ENCODE measurements at regions not wholly inside any gene's neighbourhood (a gene's known extent, or its start where the extent isn't known, plus 50 kb on each side); places are given as distances from the start of the nearest gene placed in this dataset.
"Not testable (repeated sequence)": the region's sequence is repeated elsewhere in the genome, so short reads cannot be mapped to it uniquely, and the experiment has no call there.

GRCh38 chr4:141347684-141348083 is 127.0 kb downstream of the ZNF330 start:
- DNase-seq, result no peak

GRCh38 chr4:141348125-141348524 is 127.4 kb downstream of the ZNF330 start:
- DNase-seq, result no peak

DNA sequence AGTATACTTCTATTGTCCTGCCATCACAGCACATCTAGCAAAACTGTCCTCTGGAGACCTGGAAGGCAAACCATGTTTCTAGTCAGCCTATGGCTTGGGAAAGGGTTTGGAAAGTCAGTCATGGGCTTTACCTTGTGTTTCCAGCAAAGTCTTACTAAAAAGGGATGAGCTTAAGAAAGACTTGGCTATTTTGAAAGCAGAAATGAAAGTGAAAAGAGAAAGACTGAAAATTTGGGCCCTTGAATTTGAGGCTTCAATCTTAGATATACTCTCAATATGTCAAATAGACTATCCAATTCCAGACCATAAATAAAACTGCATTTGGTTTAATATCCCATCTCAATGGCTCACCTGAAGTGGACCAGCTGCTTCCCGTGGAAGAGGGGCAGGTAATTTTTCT is 127.9 kb downstream of the ZNF330 start:
- no peak for DNase-seq

DNA sequence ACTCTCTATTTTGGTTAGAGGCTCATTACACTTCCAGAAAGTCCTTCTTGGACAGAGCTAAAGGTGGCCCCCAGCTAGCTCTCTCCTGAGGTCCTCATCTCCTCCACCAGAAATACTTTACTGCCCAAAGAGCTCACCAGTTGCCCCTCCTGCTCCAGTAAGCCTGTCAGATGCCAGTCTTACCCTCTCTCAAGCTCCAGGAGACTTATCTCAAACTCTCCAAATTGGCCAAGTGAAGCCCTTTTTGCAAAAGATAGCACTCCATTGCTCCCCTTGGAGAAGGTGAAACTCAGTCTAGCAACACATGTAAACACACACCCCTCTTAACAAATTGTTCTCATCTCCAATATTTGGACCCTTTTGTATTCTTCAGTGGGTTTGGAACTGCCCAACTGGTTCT is 128.5 kb downstream of the ZNF330 start:
- DNase-seq, result no peak

DNA sequence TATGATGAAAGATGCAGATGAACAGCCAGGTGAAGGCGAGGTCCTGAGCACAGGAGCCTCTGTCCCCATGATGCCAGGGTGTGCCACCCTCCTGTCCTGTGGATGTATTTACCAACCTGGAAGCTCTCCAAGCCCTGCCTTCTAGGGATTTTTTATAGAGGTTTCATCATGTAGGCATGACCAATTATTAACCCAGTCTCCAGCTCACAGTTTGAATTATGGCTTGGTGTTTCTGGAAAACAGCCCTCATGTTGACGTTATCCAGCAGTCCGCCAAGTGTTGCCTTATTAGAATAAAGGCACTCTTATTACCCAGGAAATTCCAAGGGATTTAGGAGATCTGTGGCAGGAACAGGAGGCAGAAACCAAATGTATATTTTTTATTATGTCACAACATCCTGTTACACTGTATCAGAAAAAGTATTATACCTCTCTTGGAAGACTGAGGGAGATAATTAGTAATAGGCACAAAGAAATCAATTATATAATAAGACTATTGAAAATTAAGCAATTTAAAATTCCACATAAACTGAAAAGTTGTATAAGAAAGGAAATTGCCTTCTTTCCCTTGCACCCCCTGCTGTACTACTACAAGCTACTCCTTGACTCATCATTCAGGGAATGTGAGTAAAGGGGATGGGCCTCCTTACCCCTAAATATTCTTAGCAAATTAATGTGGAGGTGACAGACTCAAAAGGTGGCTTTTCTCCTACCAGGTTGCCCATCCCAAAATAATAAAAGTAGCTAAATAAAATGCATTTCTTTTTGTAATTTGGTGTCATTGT is 129.6 kb downstream of the ZNF330 start:
- peak; percentile 90 for DNase-seq

DNA sequence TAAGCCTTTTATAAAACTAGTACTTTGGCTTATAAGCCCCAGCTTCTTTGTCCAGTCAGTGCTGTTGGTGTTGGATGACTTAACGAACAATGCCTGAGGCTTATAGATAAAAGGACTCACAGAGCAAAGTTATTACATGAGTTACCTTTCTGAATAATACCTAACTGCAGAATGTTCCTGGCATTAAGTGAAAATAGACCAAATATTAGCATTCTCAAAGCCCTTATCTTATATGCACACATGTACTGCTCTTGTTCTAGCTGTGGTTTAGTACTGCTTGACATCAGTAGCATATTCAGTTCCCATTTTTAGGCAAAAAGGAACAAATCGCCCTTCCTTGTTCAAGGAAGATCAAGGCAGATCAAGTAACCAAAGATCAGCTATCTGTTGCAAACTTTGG is 131.6 kb downstream of the ZNF330 start:
- no peak for DNase-seq

DNA sequence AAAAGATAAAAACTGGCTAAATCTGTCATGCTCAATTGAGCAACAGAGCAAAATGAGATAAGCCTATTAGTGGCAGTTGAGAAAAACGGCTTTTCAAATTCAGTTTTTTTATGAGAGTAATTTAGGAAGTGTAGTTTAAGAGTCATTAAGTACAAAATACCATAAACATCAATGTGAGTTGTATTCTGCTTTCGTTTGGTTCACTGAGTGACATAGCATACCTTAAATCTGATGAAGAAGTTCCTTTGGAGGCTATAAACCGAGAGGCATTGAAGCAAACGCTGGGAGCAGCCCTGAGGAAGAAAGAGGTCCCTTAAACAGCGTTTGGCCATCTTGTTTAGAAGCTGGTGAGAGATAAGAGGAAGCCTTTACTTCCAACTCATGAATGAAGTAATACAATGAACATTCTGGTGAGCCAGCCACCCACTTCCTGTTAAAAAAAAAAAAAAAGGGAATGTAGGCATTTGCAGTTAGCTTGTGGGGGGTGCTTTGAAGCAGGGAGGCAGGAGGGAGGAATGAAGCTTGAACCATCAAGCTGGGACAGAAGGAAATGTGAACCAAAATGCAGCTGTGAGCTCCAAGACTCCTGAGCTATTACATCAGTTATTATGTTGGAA is 132.3 kb downstream of the ZNF330 start:
- peak; percentile 80 for DNase-seq

- no peak for DNase-seq
These were observed 135.7 kb downstream of the ZNF330 start for GRCh38 chr4:141356321-141356962.

DNA sequence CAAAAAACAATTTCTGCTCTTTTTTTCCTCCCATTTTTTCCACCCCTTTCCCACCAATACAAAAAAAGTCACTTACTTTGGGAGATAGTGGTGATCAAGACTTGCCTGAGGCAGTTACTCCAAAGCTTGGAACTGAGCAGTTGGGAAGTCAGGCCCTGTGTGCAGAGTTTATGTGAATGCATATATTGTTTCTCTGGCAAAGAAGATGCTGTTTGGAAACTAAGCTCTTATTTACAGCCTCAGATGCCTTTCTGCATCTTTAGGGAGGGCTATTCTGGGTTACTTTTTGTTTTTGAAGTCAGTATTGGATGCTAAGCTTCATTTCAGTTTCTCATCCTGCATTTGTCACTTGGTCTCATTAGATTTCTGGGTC is 136.3 kb downstream of the ZNF330 start:
- DNase-seq, result no peak

- DNase-seq, result not testable (repeated sequence)
These were observed 147.5 kb downstream of the ZNF330 start for GRCh38 chr4:141368241-141368640.

DNA sequence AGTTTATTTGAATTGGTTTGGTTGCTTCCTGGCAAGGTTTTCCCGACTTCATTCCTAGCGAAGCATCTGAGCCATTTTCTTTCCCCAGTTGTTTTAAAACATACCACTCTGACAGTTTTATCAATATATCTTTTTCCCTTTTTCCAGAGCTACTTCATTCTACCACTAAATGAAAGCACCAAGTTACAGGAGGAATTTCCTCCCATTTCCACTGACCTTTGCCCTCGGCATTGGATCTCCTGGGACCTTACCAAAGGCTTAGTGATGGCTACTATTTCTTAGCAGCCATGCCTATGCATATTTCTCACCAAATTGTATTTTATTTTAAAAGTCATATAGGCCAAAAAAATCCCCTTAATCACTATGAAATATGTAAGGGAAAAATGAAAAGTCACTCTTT is 150.5 kb downstream of the ZNF330 start:
- no peak for DNase-seq

- peak; percentile 85 for DNase-seq
These were observed 155.2 kb downstream of the ZNF330 start for GRCh38 chr4:141375855-141376254.

- DNase-seq, result no peak
These were observed 156.1 kb downstream of the ZNF330 start for GRCh38 chr4:141376769-141377168.

DNA sequence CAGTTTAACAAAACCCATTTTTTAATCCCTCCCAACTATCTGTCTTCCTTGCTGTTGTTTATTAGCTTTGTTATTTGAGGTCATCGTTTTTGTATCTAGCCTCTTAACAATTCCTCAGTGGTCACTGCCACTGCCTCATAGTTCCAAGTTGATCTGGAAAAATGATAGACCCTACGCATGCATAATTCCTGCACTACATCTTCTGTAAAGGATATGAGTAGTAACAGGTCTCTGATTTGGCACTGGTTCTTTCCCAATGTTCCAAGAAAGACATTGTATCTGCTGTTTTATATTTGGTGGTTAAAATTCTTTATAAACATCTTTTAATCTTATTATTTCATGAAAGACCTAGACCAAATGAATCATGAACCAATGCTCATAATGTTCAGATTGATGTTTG is 166.6 kb downstream of the ZNF330 start:
- no peak for DNase-seq

GRCh38 chr4:141388481-141388880 is 167.8 kb downstream of the ZNF330 start:
- DNase-seq, result peak; percentile 27

DNA sequence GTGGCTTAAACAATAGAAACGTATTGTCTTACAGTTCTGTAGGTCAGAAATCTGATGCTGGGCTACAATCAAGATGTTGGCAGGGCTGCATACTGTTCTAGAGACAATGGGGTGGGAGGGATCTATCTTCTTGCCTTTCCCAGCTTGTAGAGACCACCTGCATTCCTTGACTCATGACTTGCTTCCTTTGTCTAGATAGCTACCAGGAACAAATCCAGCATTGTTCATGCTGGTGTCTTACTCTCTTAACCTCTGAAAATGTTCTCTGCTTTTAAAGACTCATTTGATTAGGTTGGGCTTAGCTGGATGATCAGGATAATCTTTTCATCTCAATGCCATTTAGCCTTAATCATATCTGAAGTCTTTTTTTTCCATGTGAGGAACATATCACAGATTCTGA is 169.0 kb downstream of the ZNF330 start:
- peak; percentile 12 for DNase-seq

DNA sequence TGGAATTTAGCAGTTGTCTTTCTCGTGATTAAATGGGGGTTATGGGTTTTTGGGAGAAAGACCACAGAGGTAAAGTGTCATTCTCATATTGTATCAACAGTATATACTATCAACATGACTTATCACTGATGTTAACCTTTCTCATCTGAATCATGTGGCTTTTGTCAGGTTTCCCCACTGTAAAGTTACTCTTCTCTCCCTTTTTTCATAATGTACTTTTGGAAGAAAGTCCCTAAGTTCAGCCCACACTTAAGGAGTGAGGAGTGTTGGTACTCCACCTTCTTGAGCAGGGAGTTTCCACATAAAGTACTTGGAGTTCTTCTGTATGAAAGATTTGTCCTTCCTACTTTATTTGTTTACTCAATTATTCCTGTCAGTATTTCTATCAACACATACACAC is 169.9 kb downstream of the ZNF330 start:
- DNase-seq, result no peak

- no peak for DNase-seq
These were observed 170.6 kb downstream of the ZNF330 start for GRCh38 chr4:141391293-141391692.

GRCh38 chr4:141391771-141392170 is 171.1 kb downstream of the ZNF330 start:
- DNase-seq, result no peak

GRCh38 chr4:141395246-141395830 is 174.6 kb downstream of the ZNF330 start:
- DNase-seq, result peak; percentile 25

- DNase-seq, result no peak
These were observed 175.2 kb downstream of the ZNF330 start for GRCh38 chr4:141395919-141396318.

DNA sequence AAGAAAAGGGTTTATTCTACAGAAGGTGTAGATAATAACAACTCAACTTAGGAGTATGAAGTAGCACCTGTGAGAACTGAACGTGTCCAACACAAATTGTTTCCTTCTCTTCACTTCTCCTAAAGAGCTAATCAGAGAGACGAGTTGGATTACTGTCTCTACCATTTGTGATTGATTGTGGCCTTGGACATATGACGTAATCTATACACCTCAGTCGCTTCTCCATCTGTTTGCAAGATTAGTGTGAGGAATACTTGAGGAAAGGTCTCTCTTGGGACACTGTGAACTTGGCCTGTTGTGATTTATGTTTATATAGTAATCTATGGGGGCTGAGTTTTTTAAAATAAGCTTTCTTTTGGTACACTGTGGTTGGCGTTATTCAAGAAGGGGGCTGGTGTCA is 182.0 kb downstream of the ZNF330 start:
- DNase-seq, result no peak

DNA sequence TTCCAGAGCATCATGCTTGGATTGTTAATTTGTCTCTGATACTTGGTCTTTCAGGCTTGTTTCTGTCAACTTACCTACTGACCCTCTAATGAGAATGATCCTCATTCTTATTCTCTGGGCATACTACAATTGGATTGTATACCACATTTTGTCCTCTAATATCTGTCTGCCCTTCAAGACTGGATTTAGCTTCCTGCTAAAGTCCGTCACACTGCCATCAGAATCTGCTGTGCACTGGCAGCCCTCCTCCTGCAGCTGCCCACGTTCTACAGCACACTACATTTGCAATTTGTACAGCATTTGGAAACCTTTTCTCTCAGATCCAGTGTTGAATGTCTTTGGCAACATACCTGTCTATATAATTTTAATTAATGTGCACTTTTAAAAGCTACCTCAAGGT is 183.1 kb downstream of the ZNF330 start:
- no peak for DNase-seq

DNA sequence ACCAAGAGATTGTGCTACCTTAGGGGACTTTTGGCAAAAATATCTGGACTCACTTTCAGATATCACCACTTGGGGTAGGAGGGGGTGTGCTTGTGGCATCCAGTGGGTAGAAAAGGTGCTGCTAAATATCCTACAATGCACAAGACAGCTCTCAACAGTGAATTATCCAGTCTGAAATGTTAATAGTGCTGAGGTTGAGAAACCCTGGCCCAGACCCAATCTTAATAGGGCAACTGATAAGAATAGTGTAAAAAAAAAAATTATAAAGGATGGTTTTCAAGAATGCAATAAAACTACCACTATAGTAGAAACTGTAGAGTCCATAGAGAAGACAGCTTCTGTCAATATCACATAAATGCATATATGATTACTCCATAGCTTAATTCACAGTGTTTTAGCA is 185.5 kb downstream of the ZNF330 start:
- no peak for DNase-seq
